ENCODE measurements at regions not wholly inside any gene's neighbourhood (a gene's known extent, or its start where the extent isn't known, plus 50 kb on each side); places are given as distances from the start of the nearest gene placed in this dataset.
A peak's percentile ranks its signal among the peaks of the same experiment; 100 is the strongest.

- Histone ChIP-seq H3K36me3 (replicated peaks; ENCODE audit: insufficient read depth, low read length) (no peaks in the 10 kb centered on the region), H3K27me3 (replicated peaks; ENCODE audit: insufficient read depth, low read length) (no peaks in the 10 kb centered on the region), H3K79me2 (ENCODE audit: low read length) (no peaks in the 10 kb centered on the region), H3K4me2 (ENCODE audit: low read depth, low read length) (no peak overlapping the region), H3K4me3 (ENCODE audit: low read length) (no peak overlapping the region), H3K4me1 (ENCODE audit: low read length) (no peaks in the 10 kb centered on the region), H3K9ac (ENCODE audit: low read length) (no peak overlapping the region), H2AFZ (ENCODE audit: low read length) (no peak overlapping the region), H4K20me1 (ENCODE audit: insufficient read depth, low read length) (no peaks in the 10 kb centered on the region), H3K9me3 (replicated peaks; ENCODE audit: insufficient read depth, low read length) (no peaks in the 10 kb centered on the region), H3F3A (ENCODE audit: insufficient read depth, low read length) (no peaks in the 10 kb centered on the region), H3K9me2 (replicated peaks; ENCODE audit: insufficient read depth, low read length) (no peaks in the 10 kb centered on the region), H3K27ac (ENCODE audit: low read length) (no peak overlapping the region)
- TF ChIP-seq EZH2 (optimal IDR thresholded peaks at IDR 0.05; ENCODE audit: low read depth, low read length): no peak
- no peak for TF ChIP-seq EZH2phosphoT487 (IDR thresholded peaks at IDR 0.05; ENCODE audit: low read length)
- no peak for TF ChIP-seq CTCF (IDR thresholded peaks at IDR 0.05; ENCODE audit: low read length)
- DNase-seq: no peak
These were observed 1205.2 kb upstream of the AUTS2 start for GRCh38 chr7:68393051-68393450.

- H3K4me2 ChIP-seq (ENCODE audit: low read depth, low read length): no peak overlapping the region
- H2AFZ ChIP-seq (ENCODE audit: low read length): no peak overlapping the region
- no peaks in the 10 kb centered on the region for H3K9me3 ChIP-seq (replicated peaks; ENCODE audit: insufficient read depth, low read length)
- no peaks in the 10 kb centered on the region for H3F3A ChIP-seq (ENCODE audit: insufficient read depth, low read length)
- H3K27ac ChIP-seq (ENCODE audit: low read length): no peak overlapping the region
- H3K27me3 ChIP-seq (replicated peaks; ENCODE audit: insufficient read depth, low read length): no peaks in the 10 kb centered on the region
- no peaks in the 10 kb centered on the region for H3K4me1 ChIP-seq (ENCODE audit: low read length)
- H3K9me2 ChIP-seq (replicated peaks; ENCODE audit: insufficient read depth, low read length): no peaks in the 10 kb centered on the region
- no peaks in the 10 kb centered on the region for H3K79me2 ChIP-seq (ENCODE audit: low read length)
- H3K4me3 ChIP-seq (ENCODE audit: low read length): no peak overlapping the region
- no peak for DNase-seq
- no peak overlapping the region for H3K9ac ChIP-seq (ENCODE audit: low read length)
- no peaks in the 10 kb centered on the region for H4K20me1 ChIP-seq (ENCODE audit: insufficient read depth, low read length)
- H3K36me3 ChIP-seq (replicated peaks; ENCODE audit: insufficient read depth, low read length): no peaks in the 10 kb centered on the region
- TF ChIP-seq EZH2 (optimal IDR thresholded peaks at IDR 0.05; ENCODE audit: low read depth, low read length) (no peak), CTCF (IDR thresholded peaks at IDR 0.05; ENCODE audit: low read length) (no peak), EZH2phosphoT487 (IDR thresholded peaks at IDR 0.05; ENCODE audit: low read length) (no peak)
These were observed 1204.1 kb upstream of the AUTS2 start for GRCh38 chr7:68394131-68394530.

- no peak for DNase-seq
- TF ChIP-seq EZH2phosphoT487 (IDR thresholded peaks at IDR 0.05; ENCODE audit: low read length): no peak
- no peak for TF ChIP-seq CTCF (IDR thresholded peaks at IDR 0.05; ENCODE audit: low read length)
- no peak for TF ChIP-seq EZH2 (optimal IDR thresholded peaks at IDR 0.05; ENCODE audit: low read depth, low read length)
- Histone ChIP-seq H3F3A (ENCODE audit: insufficient read depth, low read length) (no peaks in the 10 kb centered on the region), H2AFZ (ENCODE audit: low read length) (no peak overlapping the region), H3K4me3 (ENCODE audit: low read length) (no peak overlapping the region), H4K20me1 (ENCODE audit: insufficient read depth, low read length) (no peaks in the 10 kb centered on the region), H3K4me1 (ENCODE audit: low read length) (peaks cover 27% of the 10 kb centered on the region), H3K9ac (ENCODE audit: low read length) (no peak overlapping the region), H3K9me3 (replicated peaks; ENCODE audit: insufficient read depth, low read length) (no peaks in the 10 kb centered on the region), H3K4me2 (ENCODE audit: low read depth, low read length) (no peak overlapping the region), H3K9me2 (replicated peaks; ENCODE audit: insufficient read depth, low read length) (no peaks in the 10 kb centered on the region), H3K79me2 (ENCODE audit: low read length) (no peaks in the 10 kb centered on the region), H3K27me3 (replicated peaks; ENCODE audit: insufficient read depth, low read length) (no peaks in the 10 kb centered on the region), H3K36me3 (replicated peaks; ENCODE audit: insufficient read depth, low read length) (no peaks in the 10 kb centered on the region), H3K27ac (ENCODE audit: low read length) (peak overlapping the region; percentile 11; the same call in 1 of the 2 replicates)
These were observed 1198.2 kb upstream of the AUTS2 start for GRCh38 chr7:68399991-68400590.
